ENCODE measurements at regions not wholly inside any gene's neighbourhood (a gene's known extent, or its start where the extent isn't known, plus 50 kb on each side); places are given as distances from the start of the nearest gene placed in this dataset.

DNA sequence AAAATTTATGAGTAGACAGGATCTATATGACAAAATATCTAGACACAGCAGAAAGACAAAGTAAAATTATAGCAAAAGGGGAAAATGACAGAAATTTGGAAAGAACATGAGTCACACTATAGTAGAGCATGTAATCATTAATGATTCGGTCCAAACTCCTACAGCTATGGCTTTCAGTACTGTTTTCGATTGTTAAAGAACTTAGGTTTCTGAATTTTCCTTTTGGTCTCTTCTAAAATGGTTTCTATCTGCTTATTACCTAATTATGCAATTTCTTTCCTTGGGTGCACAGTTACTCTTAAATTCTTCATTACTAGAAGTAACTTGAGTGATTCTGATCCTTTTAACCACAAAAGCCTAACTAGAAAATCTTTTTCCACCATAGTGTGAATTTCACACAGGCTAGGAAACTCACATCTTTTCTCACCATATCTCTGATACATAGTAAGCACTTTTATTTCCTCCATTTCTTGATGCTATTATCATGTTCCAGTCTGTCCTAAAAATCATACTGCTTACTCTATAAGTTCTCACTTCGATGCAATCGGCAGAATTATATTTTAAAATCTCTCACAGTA, 1101.4 kb downstream of the PCDH9 start:
- H4K91ac ChIP-seq (ENCODE audit: insufficient read length, low read depth, low read length), result no peak overlapping the region
- no peak overlapping the region for H3K56ac ChIP-seq (ENCODE audit: insufficient read length, low read depth, low read length)
- no peak overlapping the region for H2AFZ ChIP-seq (ENCODE audit: low read length)
- H2BK20ac ChIP-seq (ENCODE audit: low read depth, low read length, poor library complexity, severe bottlenecking), result no peak overlapping the region
- no peak overlapping the region for H2AK5ac ChIP-seq (ENCODE audit: insufficient read length, low read length)
- H4K8ac ChIP-seq (replicated peaks; ENCODE audit: insufficient read length, low read depth, low read length), result no peak overlapping the region
- Mint-ChIP-seq H3K27me3 (ENCODE audit: low read depth) (0 out of 2 replicates have a peak, but pooled peaks cover 2% of the 10 kb centered on the region), H3K9me3 (no peaks in the 10 kb centered on the region), H3K27ac (no peak overlapping the region), H3K36me3 (ENCODE audit: insufficient read depth in 1 of 3, low read depth in 3 of 3) (no peaks in the 10 kb centered on the region), H3K4me3 (no peak overlapping the region), H3K4me1 (no peaks in the 10 kb centered on the region)
- no peak overlapping the region for H3T11ph ChIP-seq (ENCODE audit: low read length)
- H3K9me3 ChIP-seq (ENCODE audit: control insufficient read depth, low read depth, low read length), result no peaks in the 10 kb centered on the region
- H3K79me1 ChIP-seq (ENCODE audit: insufficient read depth, low read depth, low read length, poor library complexity, severe bottlenecking), result no peaks in the 10 kb centered on the region
- H2BK15ac ChIP-seq (ENCODE audit: low read depth, low read length), result no peak overlapping the region
- H3K79me2 ChIP-seq (ENCODE audit: insufficient read depth, low read length), result no peaks in the 10 kb centered on the region
- H3K27ac ChIP-seq (ENCODE audit: insufficient read length, low read depth, low read length), result no peak overlapping the region
- H3K18ac ChIP-seq (ENCODE audit: insufficient read length, low read depth, low read length), result no peak overlapping the region
- no CpG with 5 or more reads among the region's 4 CpGs for WGBS (ENCODE audit: extremely low coverage, insufficient read length, low lambda C conversion rate)
- H3K4me2 ChIP-seq (ENCODE audit: insufficient read depth, insufficient read length, low read length), result no peak overlapping the region
- H2BK5ac ChIP-seq (ENCODE audit: insufficient read length, low read length), result no peak overlapping the region
- no peak overlapping the region for H4K5ac ChIP-seq (ENCODE audit: insufficient read length, low read depth, low read length)
- H3K23ac ChIP-seq (ENCODE audit: insufficient read length, low read depth, low read length), result no peak overlapping the region
- no peaks in the 10 kb centered on the region; the same call in 1 of the 2 replicates for H3K4me1 ChIP-seq (ENCODE audit: insufficient read depth, low read length)
- TF ChIP-seq, protein P1, sequence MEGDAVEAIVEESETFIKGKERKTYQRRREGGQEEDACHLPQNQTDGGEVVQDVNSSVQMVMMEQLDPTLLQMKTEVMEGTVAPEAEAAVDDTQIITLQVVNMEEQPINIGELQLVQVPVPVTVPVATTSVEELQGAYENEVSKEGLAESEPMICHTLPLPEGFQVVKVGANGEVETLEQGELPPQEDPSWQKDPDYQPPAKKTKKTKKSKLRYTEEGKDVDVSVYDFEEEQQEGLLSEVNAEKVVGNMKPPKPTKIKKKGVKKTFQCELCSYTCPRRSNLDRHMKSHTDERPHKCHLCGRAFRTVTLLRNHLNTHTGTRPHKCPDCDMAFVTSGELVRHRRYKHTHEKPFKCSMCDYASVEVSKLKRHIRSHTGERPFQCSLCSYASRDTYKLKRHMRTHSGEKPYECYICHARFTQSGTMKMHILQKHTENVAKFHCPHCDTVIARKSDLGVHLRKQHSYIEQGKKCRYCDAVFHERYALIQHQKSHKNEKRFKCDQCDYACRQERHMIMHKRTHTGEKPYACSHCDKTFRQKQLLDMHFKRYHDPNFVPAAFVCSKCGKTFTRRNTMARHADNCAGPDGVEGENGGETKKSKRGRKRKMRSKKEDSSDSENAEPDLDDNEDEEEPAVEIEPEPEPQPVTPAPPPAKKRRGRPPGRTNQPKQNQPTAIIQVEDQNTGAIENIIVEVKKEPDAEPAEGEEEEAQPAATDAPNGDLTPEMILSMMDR (conservative IDR thresholded peaks at IDR 0.05), result no peak
- no peak overlapping the region for H2BK12ac ChIP-seq (ENCODE audit: insufficient read length, low read depth, low read length)
- H3K27me3 ChIP-seq (ENCODE audit: insufficient read depth, low read length), result no peaks in the 10 kb centered on the region
- H3K9ac ChIP-seq (ENCODE audit: extremely low read depth, insufficient read length, low read length), result no peak overlapping the region
- no peak for DNase-seq
- H3K14ac ChIP-seq (ENCODE audit: insufficient read depth, low read length), result no peak overlapping the region
- H4K20me1 ChIP-seq (ENCODE audit: control insufficient read depth, insufficient read depth, insufficient read length), result no peaks in the 10 kb centered on the region
- H3K23me2 ChIP-seq (ENCODE audit: insufficient read length, low read depth, low read length, poor library complexity, severe bottlenecking), result no peaks in the 10 kb centered on the region
- H3K4ac ChIP-seq (ENCODE audit: low read depth, low read length), result no peak overlapping the region
- H2BK120ac ChIP-seq (ENCODE audit: low read depth, low read length, poor library complexity, severe bottlenecking), result no peak overlapping the region
